ENCODE measurements at regions not wholly inside any gene's neighbourhood (a gene's known extent, or its start where the extent isn't known, plus 50 kb on each side); places are given as distances from the start of the nearest gene placed in this dataset.

GRCh38 chr7:25863005-25863728, 288.8 kb upstream of the NFE2L3 start:
- TF ChIP-seq CTCF (IDR thresholded peaks at IDR 0.05; ENCODE audit: control extremely low read depth, extremely low read depth, low read depth, missing control alignments), result no peak
- CTCF ChIA-PET, result interaction anchor here (1.1 to 1.9 kb wide), 4 partner anchors 10 to 1298 kb away, joined by 3 to 12 read pairs (median 5); no protein-coding TSS in a partner anchor
- DNase-seq (ENCODE audit: extremely low spot score), result no peak
- POLR2A ChIA-PET, result interaction anchor here (0.7 to 1.5 kb wide), 2 partner anchors 38 to 337 kb away, joined by 3 to 6 read pairs; partner anchors contain the start of gene HNRNPA2B1

- DNase-seq (ENCODE audit: extremely low spot score), result no peak
- CTCF ChIA-PET, result interaction anchor here (1.4 kb wide), 1 partner anchor 12 kb away, joined by 4 read pairs; no protein-coding TSS in a partner anchor
- POLR2A ChIA-PET, result no interaction called here
- TF ChIP-seq CTCF (IDR thresholded peaks at IDR 0.05; ENCODE audit: control extremely low read depth, extremely low read depth, low read depth, missing control alignments), result no peak
Observed at GRCh38 chr7:25863729-25864110, 288.3 kb upstream of the NFE2L3 start.

- CTCF ChIA-PET, result interaction anchor here (1.0 to 1.4 kb wide), 3 partner anchors 13 to 30 kb away, joined by 3 to 7 read pairs (median 4); no protein-coding TSS in a partner anchor
- POLR2A ChIA-PET, result no interaction called here
- TF ChIP-seq CTCF (IDR thresholded peaks at IDR 0.05; ENCODE audit: control extremely low read depth, extremely low read depth, low read depth, missing control alignments), result no peak
- no peak for DNase-seq (ENCODE audit: extremely low spot score)
Observed at GRCh38 chr7:25864511-25864910, 287.5 kb upstream of the NFE2L3 start.

- TF ChIP-seq CTCF (IDR thresholded peaks at IDR 0.05; ENCODE audit: control extremely low read depth, extremely low read depth, low read depth, missing control alignments), result no peak
- no peak for DNase-seq (ENCODE audit: extremely low spot score)
- CTCF ChIA-PET, result interaction anchor here (1.0 to 1.4 kb wide), 4 partner anchors 13 to 30 kb away, joined by 3 to 7 read pairs (median 4); no protein-coding TSS in a partner anchor
- POLR2A ChIA-PET, result no interaction called here
Observed at GRCh38 chr7:25864943-25865751, 286.9 kb upstream of the NFE2L3 start.

GRCh38 chr7:25868509-25868908, 283.5 kb upstream of the NFE2L3 start:
- ChIA-PET POLR2A (interaction anchor here (0.6 kb wide), 1 partner anchor 99 kb away, joined by 3 read pairs; no protein-coding TSS in a partner anchor), CTCF (interaction anchor here (1.3 kb wide), 1 partner anchor 17 kb away, joined by 5 read pairs; no protein-coding TSS in a partner anchor)
- no peak for TF ChIP-seq CTCF (IDR thresholded peaks at IDR 0.05; ENCODE audit: control extremely low read depth, extremely low read depth, low read depth, missing control alignments)
- no peak for DNase-seq (ENCODE audit: extremely low spot score)

- POLR2A ChIA-PET, result no interaction called here
- no peak for DNase-seq (ENCODE audit: extremely low spot score)
- TF ChIP-seq CTCF (IDR thresholded peaks at IDR 0.05; ENCODE audit: control extremely low read depth, extremely low read depth, low read depth, missing control alignments), result no peak
- CTCF ChIA-PET, result interaction anchor here (0.7 kb wide), 1 partner anchor 16 kb away, joined by 3 read pairs; no protein-coding TSS in a partner anchor
Observed at GRCh38 chr7:25870574-25870973, 281.4 kb upstream of the NFE2L3 start.

Data from GM10248 (cell line).